Skeletal muscle satellite cell (primary cell): ENCODE measurements at regions not wholly inside any gene's neighbourhood (a gene's known extent, or its start where the extent isn't known, plus 50 kb on each side); places are given as distances from the start of the nearest gene placed in this dataset.

ENCODE experiments used
- H3K27me3 ChIP-seq: 2 replicates; pipeline ENCODE4 v1.7.0; 2013; ENCODE audit warnings: low read length; ENCODE audit not compliant: control insufficient read depth, insufficient read depth
- H3K36me3 ChIP-seq: 2 replicates; pipeline ENCODE4 v1.7.0; 2013; ENCODE audit warnings: mild to moderate bottlenecking, control low read depth, low read length; ENCODE audit not compliant: insufficient read depth
- H3K4me1 ChIP-seq: 2 replicates; pipeline ENCODE4 v1.7.0; 2013; ENCODE audit warnings: low read length; ENCODE audit not compliant: control insufficient read depth, insufficient read depth
- H3K4me2 ChIP-seq: 2 replicates; pipeline ENCODE4 v1.7.0; 2013; ENCODE audit warnings: mild to moderate bottlenecking, low read length
- H3K4me3 ChIP-seq: 2 replicates; pipeline ENCODE4 v1.7.0; 2013; ENCODE audit warnings: low read length
- H3K9ac ChIP-seq: 2 replicates; pipeline ENCODE4 v1.7.0; 2013; ENCODE audit warnings: mild to moderate bottlenecking, low read depth, low read length, moderate library complexity
- H3K9me3 ChIP-seq: replicated peaks from 2 replicates; pipeline ENCODE4 v1.7.0; 2013; ENCODE audit warnings: mild to moderate bottlenecking, control low read depth, low read length

- Histone ChIP-seq H3K4me2 (no peak overlapping the region), H3K9me3 (no peaks in the 10 kb centered on the region), H3K27me3 (no peaks in the 10 kb centered on the region), H3K4me1 (no peaks in the 10 kb centered on the region), H3K9ac (no peak overlapping the region), H3K36me3 (no peaks in the 10 kb centered on the region), H3K4me3 (no peak overlapping the region)
These were observed 662.5 kb upstream of the SALL1 start for GRCh38 chr16:51813609-51814008.

GRCh38 chr16:51812945-51813344 is 661.9 kb upstream of the SALL1 start:
- Histone ChIP-seq H3K4me1 (no peaks in the 10 kb centered on the region), H3K36me3 (no peaks in the 10 kb centered on the region), H3K9ac (no peak overlapping the region), H3K27me3 (no peaks in the 10 kb centered on the region), H3K9me3 (no peaks in the 10 kb centered on the region), H3K4me3 (no peak overlapping the region), H3K4me2 (no peak overlapping the region)

GRCh38 chr16:51807551-51807950 is 656.5 kb upstream of the SALL1 start:
- Histone ChIP-seq H3K27me3 (no peaks in the 10 kb centered on the region), H3K9ac (no peak overlapping the region), H3K36me3 (no peaks in the 10 kb centered on the region), H3K9me3 (no peaks in the 10 kb centered on the region), H3K4me3 (no peak overlapping the region), H3K4me1 (no peaks in the 10 kb centered on the region), H3K4me2 (no peak overlapping the region)

- no peak overlapping the region for H3K4me2 ChIP-seq
- H3K4me3 ChIP-seq: no peak overlapping the region
- no peaks in the 10 kb centered on the region for H3K4me1 ChIP-seq
- no peak overlapping the region for H3K9ac ChIP-seq
- H3K27me3 ChIP-seq: no peaks in the 10 kb centered on the region
- no peaks in the 10 kb centered on the region for H3K9me3 ChIP-seq
- no peaks in the 10 kb centered on the region for H3K36me3 ChIP-seq
These were observed 650.6 kb upstream of the SALL1 start for GRCh38 chr16:51801635-51802034.

GRCh38 chr16:51797669-51798259 is 646.7 kb upstream of the SALL1 start:
- H3K27me3 ChIP-seq: no peaks in the 10 kb centered on the region
- H3K9ac ChIP-seq: no peak overlapping the region
- no peak overlapping the region for H3K4me2 ChIP-seq
- H3K36me3 ChIP-seq: no peaks in the 10 kb centered on the region
- no peaks in the 10 kb centered on the region for H3K9me3 ChIP-seq
- no peaks in the 10 kb centered on the region for H3K4me1 ChIP-seq
- no peak overlapping the region for H3K4me3 ChIP-seq

- no peaks in the 10 kb centered on the region for H3K9me3 ChIP-seq
These were observed 628.2 kb upstream of the SALL1 start for GRCh38 chr16:51779240-51779639.

GRCh38 chr16:51773071-51773890 is 622.2 kb upstream of the SALL1 start:
- Histone ChIP-seq H3K9me3 (no peaks in the 10 kb centered on the region), H3K9ac (no peak overlapping the region), H3K36me3 (no peaks in the 10 kb centered on the region), H3K27me3 (no peaks in the 10 kb centered on the region), H3K4me2 (no peak overlapping the region), H3K4me3 (no peak overlapping the region), H3K4me1 (no peaks in the 10 kb centered on the region)

More at GRCh38 chr16:51779240-51779639, 628.2 kb upstream of the SALL1 start:
- H3K9ac ChIP-seq: no peak overlapping the region
- H3K27me3 ChIP-seq: no peaks in the 10 kb centered on the region
- H3K4me3 ChIP-seq: no peak overlapping the region
- H3K4me1 ChIP-seq: no peaks in the 10 kb centered on the region
- H3K4me2 ChIP-seq: no peak overlapping the region
- H3K36me3 ChIP-seq: no peaks in the 10 kb centered on the region

- Histone ChIP-seq H3K4me3 (no peak overlapping the region), H3K36me3 (no peaks in the 10 kb centered on the region), H3K9me3 (no peaks in the 10 kb centered on the region), H3K9ac (no peak overlapping the region), H3K4me1 (no peaks in the 10 kb centered on the region), H3K27me3 (no peaks in the 10 kb centered on the region), H3K4me2 (no peak overlapping the region)
These were observed 615.7 kb upstream of the SALL1 start for GRCh38 chr16:51766739-51767138.

- Histone ChIP-seq H3K4me3 (no peak overlapping the region), H3K9me3 (no peaks in the 10 kb centered on the region), H3K4me1 (no peaks in the 10 kb centered on the region), H3K36me3 (no peaks in the 10 kb centered on the region), H3K9ac (no peak overlapping the region), H3K27me3 (peaks cover 14% of the 10 kb centered on the region), H3K4me2 (no peak overlapping the region)
These were observed 612.1 kb upstream of the SALL1 start for GRCh38 chr16:51763072-51763661.

- Histone ChIP-seq H3K4me1 (no peaks in the 10 kb centered on the region), H3K4me3 (no peak overlapping the region), H3K36me3 (no peaks in the 10 kb centered on the region), H3K9ac (no peak overlapping the region), H3K27me3 (peaks cover 14% of the 10 kb centered on the region), H3K4me2 (peak overlapping the region; percentile 40), H3K9me3 (no peaks in the 10 kb centered on the region)
These were observed 611.3 kb upstream of the SALL1 start for GRCh38 chr16:51762081-51762996.

- no peaks in the 10 kb centered on the region for H3K4me1 ChIP-seq
- no peak overlapping the region for H3K9ac ChIP-seq
- H3K27me3 ChIP-seq: peaks cover 14% of the 10 kb centered on the region
- no peaks in the 10 kb centered on the region for H3K9me3 ChIP-seq
- H3K4me2 ChIP-seq: no peak overlapping the region
- H3K4me3 ChIP-seq: no peak overlapping the region
- H3K36me3 ChIP-seq: no peaks in the 10 kb centered on the region
These were observed 609.9 kb upstream of the SALL1 start for GRCh38 chr16:51761001-51761400.
